ENCODE measurements at regions not wholly inside any gene's neighbourhood (a gene's known extent, or its start where the extent isn't known, plus 50 kb on each side); places are given as distances from the start of the nearest gene placed in this dataset.

DNA sequence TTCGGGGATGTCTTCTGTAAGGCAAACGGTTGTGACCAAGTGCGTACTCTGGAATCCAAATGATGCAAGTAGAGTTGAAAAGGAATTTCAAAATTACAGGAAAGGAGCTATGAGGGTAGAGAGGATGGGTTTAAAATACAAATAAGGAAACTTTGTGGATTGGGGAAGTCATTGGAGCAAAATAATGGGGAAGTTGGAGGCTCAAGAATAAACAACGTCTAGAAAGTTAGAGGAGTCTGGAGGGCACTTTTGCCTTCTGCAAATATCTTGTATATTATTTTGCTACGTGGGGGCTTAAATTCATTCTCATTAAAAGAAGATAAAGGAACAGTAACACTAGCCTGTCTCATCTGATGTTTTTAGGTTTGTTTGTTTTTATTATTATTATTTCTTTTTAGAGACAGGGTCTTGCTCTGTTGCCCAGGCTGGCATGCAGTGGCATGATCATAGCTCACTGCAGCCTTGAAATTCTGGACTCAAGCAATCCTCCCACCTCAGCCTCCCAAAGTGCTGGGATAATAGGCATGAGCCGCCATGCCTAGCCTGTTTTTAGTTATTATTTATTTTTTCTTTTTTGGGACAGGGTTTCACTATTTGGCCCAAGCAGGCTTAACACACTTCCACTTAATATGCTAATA, 55.0 kb upstream of the TNFAIP3 start:
- TF ChIP-seq EZH2 (IDR thresholded peaks at IDR 0.05; ENCODE audit: insufficient read depth, poor library complexity, severe bottlenecking) (no peak), EZH2phosphoT487 (IDR thresholded peaks at IDR 0.05; ENCODE audit: insufficient read depth, low read depth) (no peak)

Measured in GM23248 (cell line).